RPMI7951 (cell line): ENCODE measurements at regions not wholly inside any gene's neighbourhood (a gene's known extent, or its start where the extent isn't known, plus 50 kb on each side); places are given as distances from the start of the nearest gene placed in this dataset.
"Not testable (repeated sequence)": the region's sequence is repeated elsewhere in the genome, so short reads cannot be mapped to it uniquely, and the experiment has no call there.

Source experiments
- DNase-seq: peaks from one replicate; pipeline ENCODE4 v3.0.0-alpha.2; 2012; ENCODE audit warnings: low read depth

- DNase-seq, result peak; percentile 53
These were observed 108.0 kb upstream of the CADM1 start for GRCh38 chr11:115612046-115612730.

- DNase-seq, result no peak
These were observed 107.1 kb upstream of the CADM1 start for GRCh38 chr11:115611343-115611742.

GRCh38 chr11:115610908-115611307 lies 106.7 kb upstream of the CADM1 start:
- no peak for DNase-seq

GRCh38 chr11:115610234-115610633 lies 106.0 kb upstream of the CADM1 start:
- DNase-seq, result not testable (repeated sequence)

- no peak for DNase-seq
These were observed 104.8 kb upstream of the CADM1 start for GRCh38 chr11:115608976-115609375.

GRCh38 chr11:115607621-115608221 lies 103.5 kb upstream of the CADM1 start:
- peak; percentile 71 for DNase-seq

GRCh38 chr11:115606498-115607220 lies 102.4 kb upstream of the CADM1 start:
- DNase-seq, result peak; percentile 89

DNA sequence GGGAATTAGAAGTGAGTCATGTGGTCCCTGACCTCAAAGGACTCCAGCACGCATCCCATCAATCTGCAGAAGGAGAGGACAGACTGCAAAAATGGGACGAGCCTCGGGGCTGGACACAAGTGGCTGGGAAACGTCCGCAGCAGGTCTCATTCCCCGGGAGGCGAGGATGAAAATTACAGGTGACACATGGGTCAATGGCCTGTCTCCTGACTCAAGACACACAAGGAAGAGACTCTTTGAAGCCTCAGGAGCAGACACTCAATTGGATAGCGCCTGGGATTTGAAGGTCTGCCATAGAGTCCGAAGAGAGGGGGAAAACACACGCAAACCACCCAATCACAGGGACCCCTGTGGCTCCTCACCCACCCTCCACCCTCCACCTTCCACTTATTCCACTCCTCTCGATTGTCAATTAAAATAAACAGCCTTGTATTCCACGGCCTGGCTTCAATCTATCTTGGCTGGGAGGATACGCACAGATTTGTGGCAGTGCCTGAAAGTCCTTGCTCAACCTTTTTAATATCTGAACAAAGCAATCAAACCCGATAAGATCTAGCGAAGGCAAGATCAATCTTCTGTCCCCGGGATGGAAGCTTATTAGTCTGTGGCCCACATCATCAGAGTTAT lies 101.8 kb upstream of the CADM1 start:
- DNase-seq, result peak; percentile 71

DNA sequence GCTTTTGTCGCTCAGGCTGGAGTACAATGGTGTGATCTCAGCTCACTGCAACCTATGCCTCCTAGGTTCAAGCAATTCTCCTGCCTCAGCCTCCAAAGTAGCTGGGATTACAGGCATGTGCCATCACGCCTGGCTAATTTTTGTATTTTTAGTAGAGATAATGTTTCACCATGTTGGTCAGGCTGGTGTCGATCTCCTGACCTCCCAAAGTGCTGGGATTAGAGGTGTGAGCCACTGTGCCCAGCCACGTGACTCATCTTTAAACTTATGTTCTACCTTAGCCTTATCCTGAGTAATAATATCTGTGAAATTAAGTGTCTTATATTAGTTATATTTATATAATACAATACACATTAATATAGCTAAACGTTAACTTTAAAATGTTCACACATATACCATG lies 101.2 kb upstream of the CADM1 start:
- DNase-seq, result not testable (repeated sequence)

DNA sequence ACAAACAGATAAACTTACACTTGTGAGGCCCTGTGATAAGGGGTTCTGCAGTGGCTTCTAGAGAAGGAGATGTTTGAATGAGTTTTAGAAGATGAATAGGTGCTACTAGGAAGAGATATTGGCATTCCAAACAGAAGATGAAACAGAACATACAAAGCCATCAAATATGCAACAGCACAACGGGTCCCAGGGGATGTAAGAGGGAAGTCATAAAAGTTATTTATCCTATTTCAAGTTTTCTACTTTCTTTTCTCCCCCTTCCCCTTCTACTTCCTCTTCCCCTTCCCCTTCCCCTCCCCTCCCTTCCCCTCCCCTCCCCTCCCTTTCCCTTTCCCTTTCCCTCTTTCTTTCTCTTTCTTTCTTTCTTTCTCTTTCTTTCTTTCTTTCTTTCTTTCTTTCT lies 94.9 kb upstream of the CADM1 start:
- DNase-seq, result no peak

DNA sequence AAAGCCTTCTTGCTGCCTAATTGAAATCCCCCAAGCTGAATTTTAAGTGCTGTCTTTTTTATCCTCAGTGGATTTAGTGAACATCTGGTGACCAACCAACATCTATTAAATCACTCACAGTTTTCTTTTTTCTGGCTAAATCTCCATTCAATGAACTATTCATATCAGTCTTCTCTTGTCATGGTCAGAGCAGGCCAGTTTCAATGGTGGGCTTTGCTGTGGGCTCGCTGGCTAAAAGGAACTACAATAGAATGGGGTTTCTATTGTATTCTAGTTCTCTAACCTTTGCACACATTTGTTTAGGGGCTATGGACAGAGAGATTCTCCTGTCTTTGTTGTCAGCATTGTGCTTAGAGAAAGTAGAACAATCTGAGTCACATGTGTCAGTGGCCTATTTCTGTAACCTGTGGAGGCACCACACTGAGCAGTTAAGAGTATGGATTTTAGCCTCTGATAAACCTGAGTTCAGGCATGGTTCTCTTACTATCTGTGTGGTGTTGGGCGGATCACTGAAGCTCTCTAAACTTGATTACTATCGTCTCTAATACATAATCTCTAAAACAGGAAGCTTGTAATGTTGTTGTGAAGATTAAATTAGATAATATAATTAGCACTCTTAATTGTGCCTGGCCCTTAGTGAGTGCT lies 94.2 kb upstream of the CADM1 start:
- no peak for DNase-seq

DNA sequence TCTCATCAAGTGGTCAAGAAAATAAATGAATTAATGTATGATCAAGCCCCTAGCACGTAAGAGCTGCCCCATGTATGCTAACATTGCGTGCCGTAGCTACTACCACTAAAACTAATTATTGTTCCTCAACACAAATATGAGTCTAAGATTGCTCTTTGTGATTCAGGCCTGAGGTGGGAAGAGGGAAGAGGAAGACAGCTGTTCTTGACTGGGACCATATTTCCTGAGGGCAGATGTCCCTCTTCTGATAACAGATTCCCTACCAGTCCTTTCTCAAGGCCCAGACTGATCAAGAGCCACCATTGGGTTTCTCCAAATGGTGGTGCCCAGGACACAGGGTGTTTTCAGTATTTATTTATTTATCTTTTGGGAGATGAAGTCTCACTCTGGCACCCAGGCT lies 87.2 kb upstream of the CADM1 start:
- no peak for DNase-seq

DNA sequence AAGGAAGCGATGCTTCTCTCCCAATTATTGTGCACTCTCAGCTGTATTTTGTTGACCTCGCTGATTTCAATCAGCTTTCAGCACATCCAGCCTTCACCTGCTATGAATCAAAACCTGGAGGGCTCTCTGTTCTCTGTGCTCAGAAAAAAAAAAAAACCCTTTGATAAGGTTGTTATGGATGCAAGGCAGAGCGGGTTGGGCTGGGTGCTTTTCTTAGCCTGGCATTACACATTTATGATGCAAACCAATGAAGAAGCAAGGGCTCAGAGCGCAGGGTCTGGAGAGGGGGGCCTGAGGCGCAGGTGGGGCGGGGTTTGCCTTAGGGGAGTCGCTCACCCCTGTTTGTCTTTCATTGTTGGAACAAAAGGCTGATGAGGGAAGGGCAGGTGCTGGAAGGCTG lies 86.0 kb upstream of the CADM1 start:
- no peak for DNase-seq

GRCh38 chr11:115587718-115588342 lies 83.6 kb upstream of the CADM1 start:
- DNase-seq, result no peak

DNA sequence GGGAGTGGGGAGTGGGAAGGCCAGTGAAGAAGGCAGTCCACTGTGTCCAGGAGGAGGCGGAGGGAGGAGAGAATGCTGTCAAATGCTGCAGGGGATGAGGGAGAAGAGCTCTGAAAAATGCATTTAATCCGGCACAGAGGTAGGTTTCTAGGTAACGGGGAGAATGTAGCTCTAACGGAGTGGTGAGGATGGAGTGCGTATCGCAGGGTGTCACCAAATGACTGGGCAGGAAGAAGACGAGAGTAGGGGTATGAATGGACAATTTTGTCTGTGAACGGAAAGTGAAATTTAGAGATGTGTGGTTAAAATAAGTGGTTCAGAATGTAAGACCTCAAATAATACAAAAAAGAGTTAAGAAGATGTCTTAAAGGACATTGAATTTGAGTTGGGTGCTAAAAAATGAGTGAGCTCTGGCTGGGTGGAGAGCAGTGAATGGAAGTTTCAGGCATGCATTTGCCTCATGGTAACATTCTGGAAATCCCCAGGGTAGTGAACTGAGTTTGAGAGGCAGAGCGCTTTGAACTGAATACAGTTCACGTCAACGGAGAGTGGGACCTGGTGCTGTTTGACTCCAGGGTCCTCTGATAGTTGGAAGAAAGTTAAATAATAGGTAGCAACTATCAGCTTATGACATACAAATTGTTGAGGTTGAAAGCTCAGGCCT lies 81.3 kb upstream of the CADM1 start:
- DNase-seq, result no peak

DNA sequence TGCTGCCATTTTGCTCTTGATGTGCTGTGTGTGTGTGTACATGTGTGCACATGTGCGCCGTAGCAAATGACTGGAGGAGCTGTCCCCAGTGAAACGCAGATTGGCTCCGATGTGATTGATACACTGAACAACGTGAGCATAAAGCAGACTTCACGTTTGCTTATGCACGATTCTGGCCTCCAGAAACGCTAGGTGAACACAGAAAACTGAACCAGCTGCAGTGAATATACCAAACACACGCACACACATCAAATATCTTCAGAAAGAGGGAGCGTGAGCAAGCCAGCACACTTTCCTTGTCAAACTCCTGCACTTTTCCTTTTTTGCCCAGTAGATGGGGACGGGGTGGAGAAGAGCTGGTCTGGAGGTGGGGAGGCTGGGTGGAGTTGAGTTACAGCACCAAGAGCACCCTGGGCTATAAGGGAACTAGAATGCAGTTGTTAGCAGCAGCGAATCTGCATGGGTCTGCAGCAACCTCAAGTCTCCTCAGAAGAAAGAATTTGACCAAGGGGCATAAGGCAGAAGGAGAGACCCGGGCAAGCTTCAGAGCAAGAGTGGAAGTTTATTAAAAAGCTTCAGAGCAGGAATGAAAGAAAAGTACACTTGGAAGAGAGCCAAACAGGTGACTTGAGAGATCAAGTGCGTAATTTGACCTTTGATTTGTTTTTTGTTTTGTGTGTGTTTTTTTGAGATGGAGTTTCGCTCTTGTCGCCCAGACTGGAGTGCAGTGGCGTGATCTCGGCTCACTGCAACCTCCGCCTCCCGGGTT lies 77.8 kb upstream of the CADM1 start:
- DNase-seq, result peak; percentile 70

GRCh38 chr11:115580927-115581680 lies 76.9 kb upstream of the CADM1 start:
- peak; percentile 88 for DNase-seq

GRCh38 chr11:115580416-115580815 lies 76.2 kb upstream of the CADM1 start:
- peak; percentile 25 for DNase-seq

DNA sequence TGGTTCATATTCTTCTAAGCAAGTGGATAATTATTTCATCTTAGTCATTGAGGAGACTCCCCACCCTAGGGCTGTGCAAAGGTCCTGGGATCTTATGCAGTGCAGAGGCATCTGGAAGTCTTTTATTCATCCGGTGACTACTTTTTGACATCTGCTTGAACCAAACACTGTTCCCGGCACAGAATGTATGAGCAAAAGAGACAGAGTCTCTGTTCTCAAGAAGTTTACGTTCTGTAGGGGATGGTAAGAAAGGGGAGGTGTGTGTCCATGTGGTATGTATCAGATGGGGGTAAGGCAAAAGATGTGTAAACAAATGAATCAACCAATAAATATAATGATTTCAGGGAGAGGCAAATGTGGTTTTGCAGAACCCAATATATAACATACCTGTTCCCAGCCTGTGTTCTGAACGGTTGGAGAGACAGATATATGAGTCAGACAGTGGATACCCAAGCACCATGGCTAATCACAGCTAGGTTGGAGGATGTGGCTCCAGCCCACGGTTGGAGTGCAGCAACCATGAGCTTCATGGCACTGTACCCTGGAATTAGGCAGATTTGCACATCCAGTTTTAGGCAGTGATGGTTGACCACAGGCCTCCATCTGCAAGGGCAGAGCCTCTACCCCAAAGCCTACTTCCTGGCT lies 75.1 kb upstream of the CADM1 start:
- DNase-seq, result peak; percentile 30
